ENCODE measurements at regions not wholly inside any gene's neighbourhood (a gene's known extent, or its start where the extent isn't known, plus 50 kb on each side); places are given as distances from the start of the nearest gene placed in this dataset.
"Not testable (repeated sequence)": the region's sequence is repeated elsewhere in the genome, so short reads cannot be mapped to it uniquely, and the experiment has no call there.

DNA sequence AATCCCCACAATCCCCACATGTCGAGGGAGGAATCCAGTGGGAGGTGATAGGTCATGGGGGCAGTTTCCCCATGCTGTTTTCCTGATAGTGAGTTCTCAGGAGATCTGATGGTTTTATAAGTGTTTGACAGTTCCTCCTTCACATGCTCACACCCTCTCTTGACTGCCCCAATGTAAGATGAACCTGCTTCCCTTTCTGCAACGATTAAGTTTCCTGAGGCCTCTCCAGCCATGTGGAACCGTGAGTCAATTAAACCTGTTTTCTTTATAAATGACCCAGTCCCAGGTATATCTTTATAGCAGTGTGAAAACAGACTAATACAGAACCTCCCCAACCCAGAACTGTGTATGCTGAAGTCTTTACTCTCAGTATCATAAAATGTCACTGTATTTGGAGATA, 289.5 kb upstream of the MMADHC start:
- no peak overlapping the region for H3K4me3 ChIP-seq (ENCODE audit: low read length)
- DNase-seq (ENCODE audit: low read depth, low spot score): no peak

GRCh38 chr2:149873936-149874335, 286.4 kb upstream of the MMADHC start:
- DNase-seq (ENCODE audit: low read depth, low spot score): no peak
- H3K4me3 ChIP-seq (ENCODE audit: low read length): no peak overlapping the region

GRCh38 chr2:149872638-149873150, 285.1 kb upstream of the MMADHC start:
- no peak overlapping the region for H3K4me3 ChIP-seq (ENCODE audit: low read length)
- no peak for DNase-seq (ENCODE audit: low read depth, low spot score)

DNA sequence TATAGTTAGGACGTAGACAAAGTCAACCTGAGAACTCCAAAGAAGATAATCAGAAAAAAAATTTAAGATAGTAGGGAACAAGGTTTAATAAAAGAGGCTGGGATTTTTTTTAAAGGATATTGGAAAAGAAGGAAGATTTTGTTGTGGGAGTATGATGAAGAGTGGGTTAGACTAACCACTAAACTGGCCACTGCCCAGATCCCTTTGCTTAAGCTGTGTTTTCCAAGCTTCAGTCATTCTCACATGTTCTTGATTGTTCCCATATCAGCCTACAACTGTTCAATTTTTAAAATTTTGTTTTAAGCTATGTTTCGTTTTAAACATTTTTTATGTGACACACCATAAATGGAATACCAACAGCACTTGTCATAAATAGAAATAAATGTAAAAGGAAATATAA, 284.5 kb upstream of the MMADHC start:
- no peak overlapping the region for H3K4me3 ChIP-seq (ENCODE audit: low read length)
- DNase-seq (ENCODE audit: low read depth, low spot score): no peak

DNA sequence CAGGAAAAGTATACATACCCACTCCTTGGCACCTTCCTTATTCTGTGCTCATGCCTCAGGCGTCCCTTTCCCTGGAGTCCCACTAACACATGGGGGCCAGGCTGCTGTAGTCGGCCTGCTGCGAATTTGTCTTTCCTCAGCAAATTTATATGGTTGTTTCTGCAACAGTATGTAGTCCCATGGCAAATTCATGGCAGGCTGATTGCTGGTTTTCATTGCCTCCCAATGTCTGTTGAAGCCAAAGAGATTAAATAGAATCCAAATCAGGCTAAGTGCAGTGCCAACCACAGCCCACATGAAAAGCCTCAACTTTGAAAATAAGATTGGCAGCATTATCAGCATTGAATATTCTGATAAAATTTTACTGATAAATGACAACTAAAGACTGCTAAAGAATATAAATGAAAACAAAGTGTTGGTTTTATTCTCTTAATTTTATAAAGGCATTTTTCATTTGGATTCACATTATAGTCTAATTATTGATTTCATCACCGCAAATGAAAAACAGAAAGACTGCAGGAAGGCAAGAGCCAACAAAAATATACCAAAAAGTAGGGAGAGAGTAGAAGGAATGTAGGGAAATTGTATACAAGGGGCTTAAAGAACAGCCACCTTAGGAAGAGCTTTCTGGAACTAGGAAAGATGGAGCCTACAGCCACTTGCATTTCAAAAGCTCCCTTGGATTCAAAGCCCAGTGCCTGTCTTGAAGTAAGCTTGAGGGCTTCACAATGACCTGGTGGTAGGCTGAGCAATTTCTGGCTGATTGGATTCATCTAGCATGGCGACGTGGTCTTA, 283.7 kb upstream of the MMADHC start:
- H3K4me3 ChIP-seq (ENCODE audit: low read length): no peak overlapping the region
- DNase-seq (ENCODE audit: low read depth, low spot score): no peak

DNA sequence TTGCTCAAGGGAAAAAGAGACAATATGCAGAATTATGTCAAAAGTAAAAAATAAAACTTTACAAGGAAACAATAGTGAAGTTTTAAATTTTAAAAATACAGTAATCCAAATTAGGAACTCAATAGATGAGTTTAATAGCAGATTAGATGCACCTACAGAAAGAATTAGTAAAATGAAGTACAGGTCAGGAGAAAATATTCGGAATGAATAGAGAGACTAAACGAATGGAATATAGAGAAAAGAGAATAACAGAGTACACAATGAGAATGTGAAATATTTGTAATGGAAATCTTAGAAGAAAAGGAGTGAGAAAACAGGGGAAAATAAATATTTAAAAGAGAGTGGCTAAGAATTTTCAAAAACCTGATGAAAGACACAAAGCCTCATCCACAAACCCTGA, 275.7 kb upstream of the MMADHC start:
- H3K4me3 ChIP-seq (ENCODE audit: low read length): no peak overlapping the region
- no peak for DNase-seq (ENCODE audit: low read depth, low spot score)

DNA sequence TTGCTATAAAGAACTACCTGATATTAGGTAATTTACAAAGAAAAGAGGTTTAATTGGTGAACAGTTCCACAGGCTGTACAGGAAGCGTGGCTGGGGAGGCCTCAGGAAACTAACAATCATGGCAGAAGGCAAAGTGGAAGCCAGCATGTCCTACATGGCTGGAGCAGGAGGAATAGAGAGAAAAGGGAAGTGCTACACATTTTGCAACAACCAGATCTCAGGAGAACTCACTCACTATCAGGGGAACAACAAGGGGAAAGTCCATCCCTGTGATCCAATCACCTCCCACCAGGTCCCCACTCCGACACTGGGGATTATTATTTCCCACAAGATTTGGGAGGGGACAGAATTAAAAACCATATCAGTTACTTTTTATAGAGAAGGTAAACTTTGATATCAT, 273.5 kb upstream of the MMADHC start:
- DNase-seq (ENCODE audit: low read depth, low spot score): no peak
- H3K4me3 ChIP-seq (ENCODE audit: low read length): no peak overlapping the region

DNA sequence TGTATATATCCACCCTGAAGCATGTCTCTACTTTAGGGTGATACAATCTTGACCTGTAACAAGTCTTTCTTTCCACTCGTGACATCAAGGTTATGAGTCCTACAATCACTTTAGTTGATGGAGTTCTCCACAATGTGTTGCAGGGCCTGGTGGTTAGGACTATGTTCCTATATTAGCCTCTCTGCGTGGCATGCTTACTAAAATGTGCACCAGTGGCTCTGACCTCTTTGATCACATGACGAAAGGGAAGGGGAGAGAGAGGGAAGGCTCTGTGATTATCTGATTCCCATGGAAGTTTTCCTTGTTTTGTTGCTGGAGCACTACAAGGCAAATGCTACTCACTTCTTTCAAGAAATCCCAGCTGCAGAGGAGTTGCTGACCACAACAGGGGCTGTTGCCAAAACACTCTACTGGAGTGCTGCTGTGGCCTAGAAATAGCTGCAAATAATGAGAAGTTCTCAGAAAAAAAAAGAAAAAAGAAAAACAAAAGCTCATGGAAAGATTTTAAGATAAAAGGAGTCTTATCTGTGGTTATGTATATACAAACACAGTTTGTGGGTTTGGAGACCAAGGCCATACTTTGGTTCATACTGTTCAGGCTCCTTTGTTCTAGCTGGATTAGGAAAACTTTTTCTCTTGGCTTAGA, 272.8 kb upstream of the MMADHC start:
- H3K4me3 ChIP-seq (ENCODE audit: low read length): no peak overlapping the region
- DNase-seq (ENCODE audit: low read depth, low spot score): no peak

DNA sequence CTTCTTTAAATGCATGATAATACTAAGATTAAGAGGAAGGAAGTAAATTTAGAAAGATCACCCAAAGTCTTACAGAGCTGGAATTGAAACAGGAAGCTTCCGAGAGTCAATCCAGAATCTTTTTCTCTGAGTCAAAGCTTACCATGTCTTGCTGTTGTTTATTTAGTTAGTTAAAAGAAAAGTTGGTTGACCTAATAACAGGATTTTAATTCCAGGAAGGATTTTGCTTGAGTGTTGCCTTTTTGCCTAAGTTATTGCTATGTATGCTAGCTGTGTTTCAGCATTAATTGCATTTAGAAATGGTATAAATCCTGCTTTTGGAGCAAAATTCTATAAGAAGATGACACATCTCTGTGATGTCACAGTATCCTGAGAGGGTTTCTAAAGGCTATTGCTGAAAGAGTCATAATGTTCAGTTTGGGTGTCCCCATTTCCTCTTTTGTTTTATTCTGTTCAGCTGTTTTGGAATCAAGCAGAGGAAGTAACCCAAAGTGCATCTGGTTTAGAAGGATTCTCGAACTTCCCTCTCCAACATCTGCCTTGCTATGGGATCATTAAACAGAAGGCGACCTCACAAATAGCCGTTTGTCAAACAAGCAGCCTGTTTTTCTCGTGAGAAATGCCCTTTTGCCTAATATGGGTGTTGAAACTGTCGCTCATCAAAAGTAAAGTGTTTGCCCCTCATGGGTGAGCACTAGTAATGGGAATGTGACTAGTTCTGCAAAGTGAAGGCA, 271.5 kb upstream of the MMADHC start:
- DNase-seq (ENCODE audit: low read depth, low spot score): no peak
- no peak overlapping the region for H3K4me3 ChIP-seq (ENCODE audit: low read length)

DNA sequence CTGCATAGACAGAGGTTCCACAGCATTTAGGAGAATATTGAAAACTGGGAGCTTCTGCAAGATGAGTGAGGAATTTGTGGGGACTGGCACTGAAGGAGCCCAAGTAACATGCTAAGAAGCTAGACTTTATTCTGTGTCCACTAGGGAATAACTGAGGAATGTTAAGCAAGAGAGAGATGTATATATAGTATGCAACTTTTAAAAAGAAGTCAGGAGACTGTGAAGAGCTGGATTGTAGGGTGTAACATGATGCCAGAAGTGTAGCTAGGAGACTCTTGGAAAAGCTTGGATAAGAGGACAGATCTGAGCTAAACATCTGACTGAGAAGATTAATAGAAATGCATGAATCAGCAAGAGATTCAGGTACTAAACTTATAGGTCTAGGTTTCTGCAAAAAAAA, 270.6 kb upstream of the MMADHC start:
- DNase-seq (ENCODE audit: low read depth, low spot score): no peak
- H3K4me3 ChIP-seq (ENCODE audit: low read length): no peak overlapping the region

GRCh38 chr2:149857344-149857743, 269.8 kb upstream of the MMADHC start:
- no peak for DNase-seq (ENCODE audit: low read depth, low spot score)
- no peak overlapping the region for H3K4me3 ChIP-seq (ENCODE audit: low read length)

- H3K4me3 ChIP-seq (ENCODE audit: low read length); DNase-seq (ENCODE audit: low read depth, low spot score): not testable (repeated sequence)
Observed at GRCh38 chr2:149855859-149856258, 268.3 kb upstream of the MMADHC start.

- no peak for DNase-seq (ENCODE audit: low read depth, low spot score)
- no peak overlapping the region for H3K4me3 ChIP-seq (ENCODE audit: low read length)
Observed at GRCh38 chr2:149849591-149849990, 262.0 kb upstream of the MMADHC start.

DNA sequence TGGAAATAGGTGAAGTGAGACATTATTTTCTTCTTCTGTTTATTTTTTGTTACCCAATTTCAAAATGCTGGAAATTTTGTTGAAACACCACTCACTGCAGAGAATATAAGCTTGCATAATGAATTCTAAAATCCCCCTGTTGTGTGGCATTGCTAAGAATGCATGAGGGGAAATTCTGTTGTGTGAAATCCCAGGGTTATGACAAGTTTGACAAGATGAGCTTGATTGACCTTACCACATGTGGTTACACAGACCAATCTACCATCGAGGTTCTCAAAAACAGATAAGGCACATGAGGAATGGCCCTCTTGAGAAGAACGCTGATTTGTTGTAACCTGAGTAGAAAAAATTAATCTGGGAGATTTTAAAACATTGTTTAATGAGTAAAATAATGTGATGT, 261.6 kb upstream of the MMADHC start:
- no peak for DNase-seq (ENCODE audit: low read depth, low spot score)
- no peak overlapping the region for H3K4me3 ChIP-seq (ENCODE audit: low read length)

DNA sequence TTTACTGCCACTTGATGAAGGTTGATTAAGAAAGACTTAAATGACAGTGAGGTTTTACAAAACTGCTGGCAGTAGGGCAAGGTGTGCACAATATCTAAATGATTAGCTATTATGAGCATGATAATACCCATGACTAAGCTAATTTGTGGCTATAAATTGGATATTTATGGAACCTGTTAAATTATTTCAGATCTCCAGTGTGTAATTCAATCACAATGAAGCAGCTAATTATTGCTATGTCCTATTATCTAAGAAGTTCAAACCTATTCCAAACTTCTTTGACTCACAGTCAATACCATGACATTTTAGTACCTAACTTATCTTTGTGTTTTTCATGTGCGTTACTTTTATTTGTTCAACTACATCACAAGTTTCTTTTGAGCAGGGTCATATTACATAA, 253.8 kb upstream of the MMADHC start:
- H3K4me3 ChIP-seq (ENCODE audit: low read length): no peak overlapping the region
- DNase-seq (ENCODE audit: low read depth, low spot score): no peak

DNA sequence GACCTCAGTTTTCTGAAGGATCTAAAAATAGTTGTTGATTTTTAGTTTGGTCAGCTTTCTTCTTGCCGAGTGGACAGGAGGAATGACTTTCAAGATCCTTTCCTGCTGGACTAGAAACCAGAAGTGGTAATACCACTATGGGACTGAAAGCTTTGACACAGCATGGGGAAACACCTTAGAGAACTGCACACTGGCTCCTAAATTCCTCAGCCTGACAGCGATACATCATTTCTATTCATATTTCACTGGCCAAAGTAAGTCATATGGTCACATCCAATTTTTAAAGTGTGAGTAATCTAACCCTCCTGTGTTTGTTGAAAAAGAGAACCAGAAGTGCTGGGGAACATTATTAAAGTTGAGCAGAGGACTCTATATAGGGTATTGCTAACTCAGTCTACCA, 244.7 kb upstream of the MMADHC start:
- H3K4me3 ChIP-seq (ENCODE audit: low read length): no peak overlapping the region
- DNase-seq (ENCODE audit: low read depth, low spot score): no peak

DNA sequence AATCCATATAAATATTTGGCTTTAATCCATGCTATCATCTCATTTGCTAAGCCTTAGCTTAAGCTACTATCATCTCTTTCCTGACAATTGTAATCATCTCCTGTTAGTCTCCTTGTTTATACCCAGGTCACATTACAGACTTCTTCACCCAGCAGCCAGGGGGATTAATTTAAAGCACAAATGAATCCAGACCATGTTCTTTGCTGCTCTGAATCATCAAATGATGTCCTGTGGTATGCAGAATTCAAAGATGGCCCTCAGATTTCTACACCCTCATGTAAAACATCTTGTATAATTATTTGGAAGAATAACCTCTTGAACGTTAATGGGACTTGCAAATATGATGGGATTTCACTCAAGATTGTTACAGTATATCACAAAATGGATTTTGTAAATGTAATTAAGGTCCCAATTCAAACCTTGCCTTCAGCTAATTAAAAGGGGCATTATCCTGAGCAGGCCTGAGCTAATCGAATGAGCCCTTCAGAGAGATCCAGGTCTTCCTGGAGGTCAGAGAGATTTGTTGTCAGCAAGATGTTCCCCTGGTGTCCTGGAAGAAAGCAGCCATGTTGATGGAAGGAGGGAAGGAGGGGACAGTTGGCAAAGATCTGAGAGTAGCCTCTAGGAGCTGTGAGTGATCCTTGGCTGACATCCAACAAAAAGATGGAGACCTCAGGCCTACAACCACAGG, 241.1 kb upstream of the MMADHC start:
- DNase-seq (ENCODE audit: low read depth, low spot score): no peak
- H3K4me3 ChIP-seq (ENCODE audit: low read length): no peak overlapping the region

DNA sequence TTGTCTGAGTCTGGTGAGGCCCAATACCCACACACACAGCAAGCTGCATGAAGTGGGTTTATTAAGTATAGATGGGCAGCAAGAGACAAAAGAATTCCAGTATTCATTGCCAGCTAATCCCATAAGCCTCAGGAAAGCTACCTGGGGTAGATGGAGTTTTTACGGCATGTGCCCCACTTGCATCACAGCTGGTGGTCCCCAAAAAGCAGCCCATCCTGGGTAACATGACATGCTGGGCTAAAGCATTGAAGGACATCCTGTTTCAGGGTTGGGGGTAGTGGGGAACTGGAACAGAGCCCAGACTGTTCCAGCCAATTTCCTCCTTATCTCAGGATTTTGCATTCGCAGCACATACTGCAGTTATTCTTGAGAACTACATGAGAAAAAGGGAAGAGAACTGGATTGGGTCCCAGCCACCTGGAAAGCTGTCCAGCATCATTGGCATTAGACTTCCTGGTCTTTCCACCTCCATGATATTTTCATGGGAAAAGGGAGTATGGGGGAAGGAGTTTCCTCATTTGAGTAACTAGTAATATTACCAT, 240.1 kb upstream of the MMADHC start:
- no peak overlapping the region for H3K4me3 ChIP-seq (ENCODE audit: low read length)
- DNase-seq (ENCODE audit: low read depth, low spot score): no peak

GRCh38 chr2:149826471-149827125, 239.0 kb upstream of the MMADHC start:
- no peak for DNase-seq (ENCODE audit: low read depth, low spot score)
- no peak overlapping the region for H3K4me3 ChIP-seq (ENCODE audit: low read length)
